Muscle of arm (tissue), 1 donor: ENCODE measurements at regions not wholly inside any gene's neighbourhood (a gene's known extent, or its start where the extent isn't known, plus 50 kb on each side); places are given as distances from the start of the nearest gene placed in this dataset.
"Not testable (repeated sequence)": the region's sequence is repeated elsewhere in the genome, so short reads cannot be mapped to it uniquely, and the experiment has no call there.

Experiments
- DNase-seq: peaks from one replicate; pipeline ENCODE4 v3.0.0-alpha.2; 2013

GRCh38 chr9:82445556-82445955 is 457.0 kb downstream of the SPATA31D1 start:
- no peak for DNase-seq

- DNase-seq = no peak
These were observed 458.8 kb downstream of the SPATA31D1 start for GRCh38 chr9:82447343-82447742.

GRCh38 chr9:82449986-82450385 is 461.4 kb downstream of the SPATA31D1 start:
- DNase-seq = no peak

- no peak for DNase-seq
These were observed 466.1 kb downstream of the SPATA31D1 start for GRCh38 chr9:82454509-82455190.

- DNase-seq = no peak
These were observed 468.1 kb downstream of the SPATA31D1 start for GRCh38 chr9:82456642-82457041.

- DNase-seq = no peak
These were observed 468.7 kb downstream of the SPATA31D1 start for GRCh38 chr9:82457298-82457697.

- no peak for DNase-seq
These were observed 469.3 kb downstream of the SPATA31D1 start for GRCh38 chr9:82457891-82458290.

- no peak for DNase-seq
These were observed 469.7 kb downstream of the SPATA31D1 start for GRCh38 chr9:82458296-82458695.

- DNase-seq = peak; percentile 41
These were observed 478.2 kb downstream of the SPATA31D1 start for GRCh38 chr9:82466616-82467260.

GRCh38 chr9:82467436-82467835 is 478.9 kb downstream of the SPATA31D1 start:
- no peak for DNase-seq

- no peak for DNase-seq
These were observed 485.7 kb downstream of the SPATA31D1 start for GRCh38 chr9:82474235-82474634.

GRCh38 chr9:82475584-82476301 is 487.2 kb downstream of the SPATA31D1 start:
- no peak for DNase-seq

GRCh38 chr9:82480921-82481320 is 492.3 kb downstream of the SPATA31D1 start:
- no peak for DNase-seq

GRCh38 chr9:82487935-82488312 is 499.4 kb downstream of the SPATA31D1 start:
- DNase-seq = no peak

GRCh38 chr9:82488313-82489200 is 500.0 kb downstream of the SPATA31D1 start:
- DNase-seq = peak; percentile 94

- peak; percentile 73 for DNase-seq
These were observed 500.7 kb downstream of the SPATA31D1 start for GRCh38 chr9:82489201-82489821.

GRCh38 chr9:82490019-82490499 is 501.5 kb downstream of the SPATA31D1 start:
- peak; percentile 62 for DNase-seq

GRCh38 chr9:82490821-82491220 is 502.2 kb downstream of the SPATA31D1 start:
- not testable (repeated sequence) for DNase-seq

GRCh38 chr9:82491604-82492003 is 503.0 kb downstream of the SPATA31D1 start:
- no peak for DNase-seq

GRCh38 chr9:82492274-82492673 is 503.7 kb downstream of the SPATA31D1 start:
- no peak for DNase-seq
